ENCODE measurements at regions not wholly inside any gene's neighbourhood (a gene's known extent, or its start where the extent isn't known, plus 50 kb on each side); places are given as distances from the start of the nearest gene placed in this dataset.

DNA sequence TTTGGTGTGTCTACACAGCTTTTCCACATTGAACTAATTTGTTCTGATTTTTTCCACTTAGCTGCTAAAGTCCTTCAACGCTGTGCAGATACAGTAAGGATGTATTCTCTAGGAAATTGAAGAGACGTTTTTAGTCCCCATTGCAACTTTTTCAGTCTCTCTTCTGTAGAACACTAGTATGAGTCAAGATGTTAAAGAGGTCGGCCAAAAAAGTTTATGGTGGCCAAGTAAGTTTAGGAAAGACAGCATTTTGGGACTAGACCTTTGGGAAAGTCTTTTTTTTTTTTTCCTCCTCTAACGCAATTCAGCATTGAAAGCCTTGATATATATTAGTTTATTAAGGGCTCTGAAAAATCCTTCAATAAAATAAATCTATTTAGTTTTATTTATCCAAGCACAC, 243.5 kb upstream of the FBXL7 start:
- ATAC-seq, result no peak
- H3K27ac ChIP-seq, result no peak overlapping the region
- no peak for FAIRE-seq
- no peaks in the 10 kb centered on the region for H3K27me3 ChIP-seq
- intact Hi-C loops (cut with DNase I), result no loop called here
- TF ChIP-seq CTCF (IDR thresholded peaks at IDR 0.05), result no peak
- DNase-seq, result no peak
- WGBS, 2 donors, result 38 to 51% methylated on average over 4 of the region's 4 CpGs
- H3K36me3 ChIP-seq, result no peaks in the 10 kb centered on the region
- H3K9me3 ChIP-seq, result no peaks in the 10 kb centered on the region
- H3K4me1 ChIP-seq, result no peaks in the 10 kb centered on the region
- no peak overlapping the region for H3K4me3 ChIP-seq

GRCh38 chr5:15255576-15255975, 244.4 kb upstream of the FBXL7 start:
- Histone ChIP-seq H3K9me3 (no peaks in the 10 kb centered on the region), H3K27me3 (no peaks in the 10 kb centered on the region), H3K27ac (no peak overlapping the region), H3K4me1 (no peaks in the 10 kb centered on the region), H3K36me3 (no peaks in the 10 kb centered on the region), H3K4me3 (no peak overlapping the region)
- FAIRE-seq, result no peak
- DNase-seq, result no peak
- 21 to 25% methylated on average over 2 of the region's 2 CpGs for WGBS, 2 donors
- intact Hi-C loops (cut with DNase I), result no loop called here
- ATAC-seq, result no peak
- TF ChIP-seq CTCF (IDR thresholded peaks at IDR 0.05), result no peak

GRCh38 chr5:15254607-15255006, 245.4 kb upstream of the FBXL7 start:
- 46 to 64% methylated on average over 3 of the region's 3 CpGs for WGBS, 2 donors
- intact Hi-C loops (cut with DNase I), result no loop called here

DNA sequence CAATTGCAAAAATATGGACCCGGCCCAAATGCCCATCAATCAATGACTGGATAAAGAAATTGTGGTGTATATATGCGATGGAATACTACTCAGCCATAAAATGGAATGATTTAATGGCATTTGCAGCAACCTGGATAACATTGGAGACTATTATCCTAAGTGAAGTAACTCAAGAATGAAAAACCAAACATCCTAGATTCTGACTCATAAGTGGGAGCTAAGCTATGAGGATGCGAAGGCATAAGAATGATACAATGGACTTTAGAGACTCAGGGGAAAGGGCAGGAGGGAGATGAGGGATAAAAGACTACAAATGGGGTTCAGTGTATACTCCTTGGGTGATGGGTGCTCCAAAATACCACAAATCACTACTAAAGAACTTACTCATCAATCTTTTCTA, 247.6 kb upstream of the FBXL7 start:
- H3K4me3 ChIP-seq, result no peak overlapping the region
- no peaks in the 10 kb centered on the region for H3K36me3 ChIP-seq
- no peak for TF ChIP-seq CTCF (IDR thresholded peaks at IDR 0.05)
- intact Hi-C loops (cut with DNase I), result no loop called here
- no peak for ATAC-seq
- no peak overlapping the region for H3K27ac ChIP-seq
- H3K9me3 ChIP-seq, result no peaks in the 10 kb centered on the region
- no peak for FAIRE-seq
- no peaks in the 10 kb centered on the region for H3K27me3 ChIP-seq
- DNase-seq, result no peak
- 50 to 71% methylated on average over 3 of the region's 3 CpGs for WGBS, 2 donors
- H3K4me1 ChIP-seq, result no peaks in the 10 kb centered on the region

More at GRCh38 chr5:15254607-15255006, 245.4 kb upstream of the FBXL7 start:
- H3K27ac ChIP-seq, result no peak overlapping the region
- H3K9me3 ChIP-seq, result no peaks in the 10 kb centered on the region
- ATAC-seq, result no peak
- no peak for TF ChIP-seq CTCF (IDR thresholded peaks at IDR 0.05)
- FAIRE-seq, result no peak
- H3K4me3 ChIP-seq, result no peak overlapping the region
- H3K36me3 ChIP-seq, result no peaks in the 10 kb centered on the region
- H3K27me3 ChIP-seq, result no peaks in the 10 kb centered on the region
- H3K4me1 ChIP-seq, result no peaks in the 10 kb centered on the region
- no peak for DNase-seq

GRCh38 chr5:15249152-15249551, 250.8 kb upstream of the FBXL7 start:
- ATAC-seq, result no peak
- 13 to 14% methylated on average over 3 of the region's 3 CpGs for WGBS, 2 donors
- no peak overlapping the region for H3K27ac ChIP-seq
- intact Hi-C loops (cut with DNase I), result no loop called here
- H3K4me3 ChIP-seq, result no peak overlapping the region
- no peak for FAIRE-seq
- DNase-seq, result no peak
- H3K4me1 ChIP-seq, result no peaks in the 10 kb centered on the region
- no peak for TF ChIP-seq CTCF (IDR thresholded peaks at IDR 0.05)
- H3K27me3 ChIP-seq, result no peaks in the 10 kb centered on the region
- H3K9me3 ChIP-seq, result no peaks in the 10 kb centered on the region
- H3K36me3 ChIP-seq, result no peaks in the 10 kb centered on the region
